Activated CD8-positive, alpha-beta memory T cell treated with anti-CD3 and anti-CD28 coated beads for 36 hours (primary cell): ENCODE measurements at regions not wholly inside any gene's neighbourhood (a gene's known extent, or its start where the extent isn't known, plus 50 kb on each side); places are given as distances from the start of the nearest gene placed in this dataset.
"Not testable (repeated sequence)": the region's sequence is repeated elsewhere in the genome, so short reads cannot be mapped to it uniquely, and the experiment has no call there.

Experiments used
- CTCF ChIA-PET: fragments of 350-600 bp; sonication (Branson Sonifier 250); formaldehyde crosslinking; loops from one replicate; lab custom pipeline; 2021; ENCODE audit warnings: antibody characterized with exemption; lab: Charles Lee
- POLR2A ChIA-PET: fragments of 350-600 bp; sonication (Branson Sonifier 250); formaldehyde crosslinking; loops from one replicate; lab custom pipeline; 2021; ENCODE audit warnings: antibody characterized with exemption; lab: Charles Lee

GRCh38 chr10:37588299-37588698 is 269.1 kb downstream of the ZNF248 start:
- ChIA-PET POLR2A (no interaction called here), CTCF (no interaction called here)

GRCh38 chr10:37584643-37585042 is 272.8 kb downstream of the ZNF248 start:
- CTCF ChIA-PET: no interaction called here
- POLR2A ChIA-PET: no interaction called here

- ChIA-PET POLR2A (no interaction called here), CTCF (no interaction called here)
Measured at GRCh38 chr10:37582237-37582636, 275.2 kb downstream of the ZNF248 start.

- CTCF ChIA-PET: no interaction called here
- POLR2A ChIA-PET: no interaction called here
Measured at GRCh38 chr10:37576154-37576553, 281.3 kb downstream of the ZNF248 start.

- ChIA-PET CTCF (no interaction called here), POLR2A (no interaction called here)
Measured at GRCh38 chr10:37572206-37572605, 285.2 kb downstream of the ZNF248 start.

- CTCF ChIA-PET: no interaction called here
- POLR2A ChIA-PET: no interaction called here
Measured at GRCh38 chr10:37566332-37566731, 291.1 kb downstream of the ZNF248 start.

- ChIA-PET CTCF (no interaction called here), POLR2A (no interaction called here)
Measured at GRCh38 chr10:37563715-37564108, 293.7 kb downstream of the ZNF248 start.

GRCh38 chr10:37563107-37563714 is 294.2 kb downstream of the ZNF248 start:
- ChIA-PET POLR2A (no interaction called here), CTCF (no interaction called here)

GRCh38 chr10:37552881-37553280 is 304.5 kb downstream of the ZNF248 start:
- POLR2A ChIA-PET: no interaction called here

GRCh38 chr10:37549054-37549453 is 308.4 kb downstream of the ZNF248 start:
- CTCF ChIA-PET: no interaction called here
- POLR2A ChIA-PET: no interaction called here

More at GRCh38 chr10:37552881-37553280, 304.5 kb downstream of the ZNF248 start:
- CTCF ChIA-PET: no interaction called here

GRCh38 chr10:37535459-37536246 is 321.8 kb downstream of the ZNF248 start:
- ChIA-PET POLR2A (no interaction called here), CTCF (no interaction called here)

- ChIA-PET CTCF (no interaction called here), POLR2A (no interaction called here)
Measured at GRCh38 chr10:37534166-37534565, 323.2 kb downstream of the ZNF248 start.

GRCh38 chr10:37525410-37525809 is 332.0 kb downstream of the ZNF248 start:
- CTCF ChIA-PET, POLR2A ChIA-PET: not testable (repeated sequence)

- ChIA-PET CTCF (interaction anchor here (1.2 kb wide), 1 partner anchor 15 kb away, joined by 3 read pairs; no protein-coding TSS in a partner anchor), POLR2A (no interaction called here)
Measured at GRCh38 chr10:37520488-37520887, 336.9 kb downstream of the ZNF248 start.

GRCh38 chr10:37510520-37510919 is 346.9 kb downstream of the ZNF248 start:
- CTCF ChIA-PET, POLR2A ChIA-PET: not testable (repeated sequence)

- ChIA-PET CTCF (no interaction called here), POLR2A (no interaction called here)
Measured at GRCh38 chr10:37496061-37496460, 361.3 kb downstream of the ZNF248 start.

GRCh38 chr10:37495415-37495814 is 362.0 kb downstream of the ZNF248 start:
- POLR2A ChIA-PET: no interaction called here
- CTCF ChIA-PET: no interaction called here

- POLR2A ChIA-PET, CTCF ChIA-PET: not testable (repeated sequence)
Measured at GRCh38 chr10:37493185-37493796, 364.1 kb downstream of the ZNF248 start.

GRCh38 chr10:37490266-37490665 is 364.9 kb downstream of the ANKRD30A start:
- POLR2A ChIA-PET: no interaction called here
- CTCF ChIA-PET: no interaction called here

- POLR2A ChIA-PET: no interaction called here
- CTCF ChIA-PET: no interaction called here
Measured at GRCh38 chr10:37489658-37490003, 364.2 kb downstream of the ANKRD30A start.
